ENCODE measurements at regions not wholly inside any gene's neighbourhood (a gene's known extent, or its start where the extent isn't known, plus 50 kb on each side); places are given as distances from the start of the nearest gene placed in this dataset.

- Mint-ChIP-seq H3K4me3 (no peak overlapping the region), H3K9me3 (no peaks in the 10 kb centered on the region), H3K27me3 (ENCODE audit: low read depth) (no peaks in the 10 kb centered on the region; the same call in 1 of the 2 replicates), H3K27ac (no peak overlapping the region), H3K4me1 (peaks cover 13% of the 10 kb centered on the region), H3K36me3 (no peaks in the 10 kb centered on the region)
- ATAC-seq (no peak), DNase-seq (ENCODE audit: low spot score) (no peak)
- ChIA-PET CTCF (no interaction called here), POLR2A (no interaction called here)
- TF ChIP-seq, protein P1, sequence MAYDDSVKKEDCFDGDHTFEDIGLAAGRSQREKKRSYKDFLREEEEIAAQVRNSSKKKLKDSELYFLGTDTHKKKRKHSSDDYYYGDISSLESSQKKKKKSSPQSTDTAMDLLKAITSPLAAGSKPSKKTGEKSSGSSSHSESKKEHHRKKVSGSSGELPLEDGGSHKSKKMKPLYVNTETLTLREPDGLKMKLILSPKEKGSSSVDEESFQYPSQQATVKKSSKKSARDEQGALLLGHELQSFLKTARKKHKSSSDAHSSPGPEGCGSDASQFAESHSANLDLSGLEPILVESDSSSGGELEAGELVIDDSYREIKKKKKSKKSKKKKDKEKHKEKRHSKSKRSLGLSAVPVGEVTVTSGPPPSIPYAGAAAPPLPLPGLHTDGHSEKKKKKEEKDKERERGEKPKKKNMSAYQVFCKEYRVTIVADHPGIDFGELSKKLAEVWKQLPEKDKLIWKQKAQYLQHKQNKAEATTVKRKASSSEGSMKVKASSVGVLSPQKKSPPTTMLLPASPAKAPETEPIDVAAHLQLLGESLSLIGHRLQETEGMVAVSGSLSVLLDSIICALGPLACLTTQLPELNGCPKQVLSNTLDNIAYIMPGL (CRISPR knock-in tag; IDR thresholded peaks at IDR 0.05): no peak
- TF ChIP-seq ZNF423 (CRISPR knock-in tag; IDR thresholded peaks at IDR 0.05): no peak
These were observed 98.1 kb downstream of the GPR37 start for GRCh38 chr7:124667312-124668153.

DNA sequence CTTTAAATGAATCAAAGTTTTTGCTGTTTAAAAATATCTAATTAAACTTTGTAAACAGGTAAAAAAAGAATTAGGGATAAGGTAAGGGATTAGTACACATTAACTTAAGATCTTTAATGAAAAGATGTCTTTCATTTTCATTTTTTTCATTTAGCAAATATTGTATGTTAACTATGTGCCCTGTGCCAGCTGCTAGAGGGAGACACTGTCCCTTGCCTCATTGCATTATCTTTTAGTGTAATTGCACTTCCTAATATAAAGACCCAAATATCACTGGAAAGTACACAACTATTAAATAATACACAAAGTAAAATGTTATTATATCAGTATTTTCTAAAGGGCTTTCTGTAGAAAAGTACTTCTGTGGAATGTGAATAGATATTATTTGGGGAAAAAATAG, 102.7 kb downstream of the GPR37 start:
- H3K36me3 Mint-ChIP-seq: no peaks in the 10 kb centered on the region
- H3K9me3 Mint-ChIP-seq: no peaks in the 10 kb centered on the region
- H3K4me1 Mint-ChIP-seq: peaks cover 13% of the 10 kb centered on the region
- no peak overlapping the region for H3K4me3 Mint-ChIP-seq
- ChIA-PET CTCF (no interaction called here), POLR2A (no interaction called here)
- DNase-seq (ENCODE audit: low spot score) (no peak), ATAC-seq (no peak)
- no peaks in the 10 kb centered on the region; the same call in 1 of the 2 replicates for H3K27me3 Mint-ChIP-seq (ENCODE audit: low read depth)
- H3K27ac Mint-ChIP-seq: no peak overlapping the region
- TF ChIP-seq SMAD3 (CRISPR knock-in tag; IDR thresholded peaks at IDR 0.05; ENCODE audit: borderline replicate concordance) (no peak), JAZF1 (CRISPR knock-in tag; IDR thresholded peaks at IDR 0.05) (no peak), GRHL2 (CRISPR knock-in tag; IDR thresholded peaks at IDR 0.05; ENCODE audit: insufficient replicate concordance, severe bottlenecking) (no peak), GTF2I (CRISPR knock-in tag; conservative IDR thresholded peaks at IDR 0.05) (no peak), CBFB (CRISPR knock-in tag; IDR thresholded peaks at IDR 0.05; ENCODE audit: low read depth) (no peak), ZBTB21 (CRISPR knock-in tag; IDR thresholded peaks at IDR 0.05; ENCODE audit: borderline replicate concordance) (no peak), MYBL2 (CRISPR knock-in tag; IDR thresholded peaks at IDR 0.05) (no peak), AFF4 (CRISPR knock-in tag; IDR thresholded peaks at IDR 0.05; ENCODE audit: borderline replicate concordance) (no peak), NR1H2 (CRISPR knock-in tag; IDR thresholded peaks at IDR 0.05) (no peak), SOX15 (CRISPR knock-in tag; IDR thresholded peaks at IDR 0.05) (no peak), MAX (CRISPR knock-in tag; IDR thresholded peaks at IDR 0.05) (no peak), ATF2 (CRISPR knock-in tag; IDR thresholded peaks at IDR 0.05; ENCODE audit: borderline replicate concordance, low read depth) (no peak), ZNF423 (CRISPR knock-in tag; IDR thresholded peaks at IDR 0.05) (no peak)
- TF ChIP-seq, protein P2, sequence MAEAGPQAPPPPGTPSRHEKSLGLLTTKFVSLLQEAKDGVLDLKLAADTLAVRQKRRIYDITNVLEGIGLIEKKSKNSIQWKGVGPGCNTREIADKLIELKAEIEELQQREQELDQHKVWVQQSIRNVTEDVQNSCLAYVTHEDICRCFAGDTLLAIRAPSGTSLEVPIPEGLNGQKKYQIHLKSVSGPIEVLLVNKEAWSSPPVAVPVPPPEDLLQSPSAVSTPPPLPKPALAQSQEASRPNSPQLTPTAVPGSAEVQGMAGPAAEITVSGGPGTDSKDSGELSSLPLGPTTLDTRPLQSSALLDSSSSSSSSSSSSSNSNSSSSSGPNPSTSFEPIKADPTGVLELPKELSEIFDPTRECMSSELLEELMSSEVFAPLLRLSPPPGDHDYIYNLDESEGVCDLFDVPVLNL (CRISPR knock-in tag; IDR thresholded peaks at IDR 0.05; ENCODE audit: borderline replicate concordance, low read depth): no peak
- TF ChIP-seq, protein P3, sequence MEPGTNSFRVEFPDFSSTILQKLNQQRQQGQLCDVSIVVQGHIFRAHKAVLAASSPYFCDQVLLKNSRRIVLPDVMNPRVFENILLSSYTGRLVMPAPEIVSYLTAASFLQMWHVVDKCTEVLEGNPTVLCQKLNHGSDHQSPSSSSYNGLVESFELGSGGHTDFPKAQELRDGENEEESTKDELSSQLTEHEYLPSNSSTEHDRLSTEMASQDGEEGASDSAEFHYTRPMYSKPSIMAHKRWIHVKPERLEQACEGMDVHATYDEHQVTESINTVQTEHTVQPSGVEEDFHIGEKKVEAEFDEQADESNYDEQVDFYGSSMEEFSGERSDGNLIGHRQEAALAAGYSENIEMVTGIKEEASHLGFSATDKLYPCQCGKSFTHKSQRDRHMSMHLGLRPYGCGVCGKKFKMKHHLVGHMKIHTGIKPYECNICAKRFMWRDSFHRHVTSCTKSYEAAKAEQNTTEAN (CRISPR knock-in tag; IDR thresholded peaks at IDR 0.05): no peak
- TF ChIP-seq, protein P4, sequence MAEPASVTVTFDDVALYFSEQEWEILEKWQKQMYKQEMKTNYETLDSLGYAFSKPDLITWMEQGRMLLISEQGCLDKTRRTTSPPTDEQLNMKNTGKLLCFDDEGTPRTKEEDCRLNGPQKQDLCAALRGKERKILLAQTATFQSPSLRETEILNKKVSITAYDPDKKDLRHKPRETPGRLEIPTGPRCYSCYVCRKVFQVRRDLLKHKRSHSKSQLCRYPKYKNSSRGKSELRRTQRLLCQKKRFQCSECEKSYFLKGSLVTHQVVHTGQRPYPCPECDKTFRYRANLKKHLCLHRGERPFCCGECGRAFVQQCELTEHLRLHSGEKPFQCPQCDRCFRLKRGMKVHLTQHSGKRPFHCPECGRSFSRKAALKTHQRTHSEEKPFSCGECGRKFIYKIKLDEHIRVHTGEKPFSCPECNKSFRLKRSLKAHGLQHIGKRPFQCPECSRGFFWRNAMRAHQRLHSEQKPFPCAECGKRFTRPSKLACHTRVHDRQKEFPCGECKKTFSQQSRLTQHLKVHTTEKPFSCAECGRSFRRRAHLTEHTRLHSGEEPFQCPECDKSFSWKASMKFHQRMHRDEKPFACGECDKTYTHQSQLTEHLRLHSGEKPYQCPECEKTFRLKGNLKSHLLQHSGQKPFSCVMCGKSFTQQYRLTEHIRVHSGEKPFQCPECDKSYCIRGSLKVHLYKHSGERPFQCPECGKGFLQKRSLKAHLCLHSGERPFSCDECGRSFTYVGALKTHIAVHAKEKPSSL (CRISPR knock-in tag; conservative IDR thresholded peaks at IDR 0.05): no peak

Measured in WTC11 (cell line).